HG03039 (cell line): ENCODE measurements at regions not wholly inside any gene's neighbourhood (a gene's known extent, or its start where the extent isn't known, plus 50 kb on each side); places are given as distances from the start of the nearest gene placed in this dataset.

Source experiments
- ATAC-seq: cut with Tn5 transposase; IDR thresholded peaks from one replicate; pipeline ENCODE4 v1.9.1; 2021; ENCODE audit warnings: mild to moderate bottlenecking, moderate library complexity; ENCODE audit not compliant: unreplicated experiment

GRCh38 chr7:21200503-21200902, 227.4 kb upstream of the SP4 start:
- ATAC-seq = no peak

GRCh38 chr7:21214657-21215056, 213.2 kb upstream of the SP4 start:
- ATAC-seq = no peak

DNA sequence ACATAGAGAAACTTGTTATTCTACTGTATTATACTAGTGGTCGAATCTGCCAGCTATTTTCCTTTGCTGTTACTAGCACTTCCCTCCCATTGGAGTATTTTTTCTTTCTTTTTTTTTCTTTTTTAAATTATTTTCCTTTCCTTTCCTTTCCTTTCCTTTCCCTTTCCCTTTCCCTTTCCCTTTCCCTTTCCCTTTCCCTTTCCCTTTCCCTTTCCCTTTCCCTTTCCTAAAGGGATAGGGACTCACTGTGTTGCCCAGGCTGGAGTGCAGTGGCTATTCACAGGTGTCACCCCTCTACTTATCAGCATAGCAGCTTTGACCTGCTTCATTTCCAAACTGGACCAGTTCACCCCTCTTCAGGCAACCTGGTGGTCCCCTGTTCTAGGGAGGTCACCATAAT, 212.6 kb upstream of the SP4 start:
- ATAC-seq = no peak

DNA sequence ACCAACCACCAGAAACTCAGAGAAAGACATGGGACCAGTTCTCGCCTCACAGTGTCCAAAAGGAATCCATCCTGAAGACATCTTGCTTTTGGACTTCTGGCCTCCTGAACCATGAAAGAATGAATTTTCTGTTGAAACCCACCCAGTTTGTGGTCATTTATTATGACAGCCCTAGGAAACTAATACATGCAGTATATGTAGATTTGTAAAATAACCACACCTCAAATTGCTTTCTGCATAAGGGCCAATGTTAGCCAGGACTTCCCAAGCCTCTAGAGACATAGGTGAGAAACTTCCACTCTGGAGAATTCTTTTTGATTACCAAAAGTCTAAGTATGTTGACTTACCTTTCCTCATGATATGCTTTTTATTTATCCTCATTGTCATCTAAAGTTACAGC, 210.5 kb upstream of the SP4 start:
- ATAC-seq = no peak

DNA sequence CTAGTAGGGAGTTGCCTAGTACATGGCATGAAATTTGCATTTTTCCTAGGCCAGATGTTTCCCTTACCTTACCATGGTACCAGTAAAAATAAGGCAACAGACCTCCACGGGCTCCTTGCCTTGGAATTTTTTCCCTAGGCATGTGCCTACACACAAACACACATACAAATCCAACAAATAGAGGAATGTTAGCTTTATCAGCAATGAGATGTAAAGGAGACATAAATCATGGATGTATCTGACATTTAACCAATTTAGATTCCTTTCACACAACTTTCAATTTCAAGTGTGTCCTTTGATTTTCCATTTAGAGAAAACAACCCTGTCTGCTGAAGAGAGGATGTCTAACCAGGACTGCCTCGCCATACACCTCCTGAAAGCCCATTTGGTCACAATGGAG, 209.7 kb upstream of the SP4 start:
- no peak for ATAC-seq

DNA sequence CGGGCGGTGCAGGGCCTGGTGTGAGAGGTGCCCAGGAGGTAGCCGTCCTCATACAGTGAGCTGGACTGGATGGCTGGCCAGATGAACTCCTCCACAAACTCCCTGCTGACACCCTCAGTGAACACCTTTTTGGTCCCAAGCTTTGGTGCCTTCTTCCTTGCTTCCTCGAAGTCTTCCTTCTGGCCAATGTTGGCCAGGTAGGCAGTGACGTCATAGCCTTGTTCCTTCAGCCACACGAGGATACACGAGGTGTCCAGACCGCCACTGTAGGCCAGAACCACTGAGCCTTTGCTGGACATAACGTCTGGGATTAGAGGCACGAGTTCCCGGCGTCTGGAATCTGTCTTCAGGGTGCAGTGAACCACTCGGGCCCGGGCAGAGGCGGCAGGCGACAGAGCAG, 206.8 kb upstream of the SP4 start:
- ATAC-seq = no peak

DNA sequence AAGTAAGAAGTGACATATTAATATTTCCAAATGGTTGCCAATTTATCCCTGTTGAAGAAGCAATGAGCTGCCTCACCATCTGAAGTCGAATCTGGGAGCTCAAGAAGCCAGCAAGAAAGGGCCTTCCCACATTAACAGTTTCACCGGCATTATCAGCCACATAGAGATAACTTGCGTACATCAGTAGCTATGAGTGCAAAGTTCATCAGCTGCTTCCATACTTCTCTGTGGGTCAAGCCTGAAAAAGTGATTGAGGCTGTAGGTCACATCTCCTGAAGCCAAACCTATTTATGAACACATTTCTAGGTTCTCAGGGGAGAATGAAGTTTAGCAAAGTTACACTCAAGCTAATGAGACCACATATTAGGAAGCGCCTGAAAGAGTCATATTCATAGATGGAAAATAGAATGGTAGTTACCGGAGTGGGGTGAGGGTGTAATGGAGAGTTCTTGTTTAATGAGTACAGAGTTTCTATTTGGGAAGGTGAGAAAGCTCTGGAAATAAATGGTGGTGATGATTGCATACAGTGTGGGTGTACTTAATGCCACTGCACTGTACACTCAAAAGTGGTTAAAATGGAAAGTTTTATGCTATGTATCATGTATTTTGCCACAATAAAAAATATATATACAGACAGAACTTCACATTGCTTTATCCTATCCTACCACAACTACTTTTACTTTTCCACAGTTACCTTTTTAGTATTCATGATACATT, 189.3 kb upstream of the SP4 start:
- ATAC-seq = no peak

- ATAC-seq = no peak
Observed at GRCh38 chr7:21243265-21243664, 184.6 kb upstream of the SP4 start.

DNA sequence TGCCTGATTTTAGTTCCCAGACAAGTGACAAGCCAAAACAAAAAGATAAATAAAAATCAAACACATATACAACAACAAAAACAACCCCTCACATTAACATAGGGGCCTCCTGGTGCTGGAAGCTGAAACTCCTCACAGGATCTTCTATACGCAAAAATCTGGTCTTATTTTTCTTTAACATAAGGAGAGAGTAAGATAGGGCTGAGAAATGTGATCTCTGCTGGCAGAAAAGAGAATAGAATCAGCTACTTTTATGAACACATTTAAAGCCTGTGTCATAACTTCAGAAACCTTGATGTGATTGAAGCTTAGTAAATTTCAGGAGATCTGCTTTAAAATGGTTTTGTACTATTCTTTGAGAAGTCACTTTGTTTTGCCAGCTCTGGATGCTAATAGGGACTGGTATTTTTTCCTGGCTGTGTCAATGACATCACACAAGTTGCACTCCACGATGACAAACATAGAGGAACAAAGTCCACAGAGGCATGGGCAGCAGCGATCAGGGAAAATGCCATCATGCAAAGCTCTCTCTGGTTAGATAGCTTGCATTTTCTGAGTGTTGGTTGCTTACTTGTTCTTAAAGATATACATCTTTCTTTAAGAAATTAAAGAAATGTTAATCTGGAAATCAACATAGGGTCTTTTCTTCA, 176.6 kb upstream of the SP4 start:
- no peak for ATAC-seq

GRCh38 chr7:21253740-21254687, 173.9 kb upstream of the SP4 start:
- no peak for ATAC-seq

- ATAC-seq = no peak
Observed at GRCh38 chr7:21256310-21256877, 171.5 kb upstream of the SP4 start.

- ATAC-seq = no peak
Observed at GRCh38 chr7:21260939-21261338, 166.9 kb upstream of the SP4 start.

DNA sequence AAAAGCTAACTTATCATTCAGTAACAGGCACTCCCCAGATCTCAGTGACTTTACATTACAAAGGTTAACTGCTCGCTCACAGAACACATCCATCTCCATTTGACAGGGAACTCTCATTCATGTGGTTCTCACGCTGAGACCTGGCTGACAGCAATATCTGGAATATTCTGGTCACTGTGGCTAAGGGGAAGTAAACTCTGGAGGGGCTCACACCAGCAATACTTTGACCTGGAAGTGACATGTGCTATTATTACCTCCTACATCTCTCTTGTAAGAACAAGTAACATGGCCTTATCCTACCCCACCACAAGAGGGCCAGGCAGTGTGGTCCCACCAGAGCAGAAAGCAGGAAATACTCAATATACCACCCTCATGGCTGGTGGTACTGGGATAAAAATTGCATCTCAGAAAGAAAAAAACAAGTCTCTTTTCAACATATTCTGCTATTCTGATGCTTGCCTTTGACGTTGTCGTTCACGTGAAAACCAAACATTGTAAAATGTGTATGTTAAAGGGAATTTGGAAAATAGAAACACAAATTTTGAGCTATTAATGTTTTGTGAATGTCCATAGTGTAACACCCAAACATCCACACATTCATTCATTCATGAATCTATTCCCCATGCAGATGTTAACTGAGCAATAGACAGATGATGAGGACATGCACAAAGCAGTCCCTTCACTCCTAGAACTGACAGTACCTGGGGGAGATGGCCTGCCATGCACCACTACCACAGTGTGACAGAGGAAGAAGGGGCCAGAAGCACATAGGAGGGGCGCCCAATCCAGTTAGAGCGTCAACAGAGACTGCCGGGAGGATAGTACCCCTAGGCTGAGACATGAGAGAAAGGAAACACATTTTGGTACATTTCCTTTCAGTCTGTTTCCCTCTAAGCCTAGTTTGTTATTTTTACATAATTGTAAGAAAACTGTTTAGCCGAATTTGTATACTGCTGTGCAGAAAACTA, 166.0 kb upstream of the SP4 start:
- peak; percentile 87 for ATAC-seq

DNA sequence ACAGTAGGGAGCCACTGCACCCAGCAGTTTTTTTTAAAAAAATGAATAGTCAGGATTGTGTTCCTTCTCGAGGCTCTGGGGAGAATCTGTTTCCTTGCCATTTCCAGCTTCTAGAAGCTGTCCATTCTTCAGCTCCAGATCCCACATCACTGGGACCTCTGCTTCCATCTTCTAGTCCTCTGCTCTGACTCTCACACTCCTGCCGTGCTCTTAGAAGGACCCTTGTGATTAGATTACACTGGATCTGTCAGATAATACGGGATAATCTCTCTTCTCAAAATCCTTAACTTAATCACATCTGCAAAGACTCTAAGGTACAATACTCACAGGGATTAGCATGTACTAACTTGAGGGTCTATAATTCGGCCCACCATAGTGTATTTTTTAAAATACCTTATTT, 158.9 kb upstream of the SP4 start:
- no peak for ATAC-seq

- ATAC-seq = no peak
Observed at GRCh38 chr7:21276471-21277035, 151.3 kb upstream of the SP4 start.

- no peak for ATAC-seq
Observed at GRCh38 chr7:21278944-21279343, 148.9 kb upstream of the SP4 start.

DNA sequence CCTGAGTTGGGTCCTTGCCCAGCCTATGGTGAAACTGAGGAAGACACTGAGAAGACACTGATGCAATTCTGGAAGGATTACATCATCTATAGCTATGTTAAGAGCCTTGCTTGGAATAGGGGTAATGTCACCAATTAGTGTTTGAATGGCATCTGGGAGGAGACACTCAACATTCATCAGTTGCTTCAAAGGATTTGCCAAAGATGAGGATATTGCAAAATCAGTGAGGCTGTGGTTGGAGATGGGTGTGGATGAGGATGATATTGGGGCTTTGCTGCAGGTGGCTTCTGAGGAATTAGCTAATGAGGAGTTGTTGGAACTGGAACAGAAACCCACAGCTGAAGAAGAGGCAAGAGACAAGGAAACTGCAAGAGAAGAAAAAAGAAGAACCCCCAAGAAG, 146.7 kb upstream of the SP4 start:
- ATAC-seq = no peak

GRCh38 chr7:21293771-21294170, 134.1 kb upstream of the SP4 start:
- no peak for ATAC-seq

DNA sequence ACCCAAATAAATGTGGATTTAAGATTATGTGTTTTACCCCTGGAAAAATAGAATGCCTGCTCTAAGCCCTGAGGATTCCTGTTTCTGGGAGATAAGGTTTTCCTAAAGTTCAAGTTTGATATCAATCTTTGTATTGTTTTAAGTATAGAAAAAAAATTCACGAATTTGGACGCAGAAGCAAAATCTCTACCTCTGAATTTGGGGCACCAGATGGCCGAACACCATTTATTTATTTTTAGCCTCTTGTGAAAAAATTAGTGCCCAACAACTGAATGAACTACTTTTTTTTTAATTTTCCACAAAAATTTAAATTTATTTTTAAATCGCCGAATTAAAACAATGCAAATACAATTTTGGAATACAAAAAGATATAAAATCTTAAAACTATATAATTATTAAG, 128.1 kb upstream of the SP4 start:
- ATAC-seq = no peak

- no peak for ATAC-seq
Observed at GRCh38 chr7:21300692-21301091, 127.2 kb upstream of the SP4 start.
